GM13976 (cell line): ENCODE measurements at regions not wholly inside any gene's neighbourhood (a gene's known extent, or its start where the extent isn't known, plus 50 kb on each side); places are given as distances from the start of the nearest gene placed in this dataset.

Source experiments
- DNase-seq: peaks from one replicate; pipeline ENCODE4 v3.0.0; 2012; ENCODE audit warnings: low spot score
- CTCF ChIP-seq: IDR thresholded peaks from 2 replicates; pipeline ENCODE4 v1.5.1; 2012; ENCODE audit warnings: borderline replicate concordance, mild to moderate bottlenecking; ENCODE audit not compliant: insufficient read depth; ENCODE audit errors: extremely low read depth, missing control alignments, control extremely low read depth
- in situ Hi-C: fragments of 300-500 bp; cut with MboI; formaldehyde crosslinking; loops from one replicate; pipeline ENCODE4 v1.12.0; 2022; ENCODE audit warnings: low sequenced_read_pairs, mixed read lengths, inconsistent platforms; ENCODE audit not compliant: unreplicated experiment

- in situ Hi-C loops = no loop called here
- TF ChIP-seq CTCF = no peak
- DNase-seq = no peak
Observed at GRCh38 chr22:27154717-27155116, 497.3 kb downstream of the MIAT start.

- TF ChIP-seq CTCF = no peak
- no peak for DNase-seq
- in situ Hi-C loops = no loop called here
Observed at GRCh38 chr22:27156821-27157489, 499.6 kb downstream of the MIAT start.

DNA sequence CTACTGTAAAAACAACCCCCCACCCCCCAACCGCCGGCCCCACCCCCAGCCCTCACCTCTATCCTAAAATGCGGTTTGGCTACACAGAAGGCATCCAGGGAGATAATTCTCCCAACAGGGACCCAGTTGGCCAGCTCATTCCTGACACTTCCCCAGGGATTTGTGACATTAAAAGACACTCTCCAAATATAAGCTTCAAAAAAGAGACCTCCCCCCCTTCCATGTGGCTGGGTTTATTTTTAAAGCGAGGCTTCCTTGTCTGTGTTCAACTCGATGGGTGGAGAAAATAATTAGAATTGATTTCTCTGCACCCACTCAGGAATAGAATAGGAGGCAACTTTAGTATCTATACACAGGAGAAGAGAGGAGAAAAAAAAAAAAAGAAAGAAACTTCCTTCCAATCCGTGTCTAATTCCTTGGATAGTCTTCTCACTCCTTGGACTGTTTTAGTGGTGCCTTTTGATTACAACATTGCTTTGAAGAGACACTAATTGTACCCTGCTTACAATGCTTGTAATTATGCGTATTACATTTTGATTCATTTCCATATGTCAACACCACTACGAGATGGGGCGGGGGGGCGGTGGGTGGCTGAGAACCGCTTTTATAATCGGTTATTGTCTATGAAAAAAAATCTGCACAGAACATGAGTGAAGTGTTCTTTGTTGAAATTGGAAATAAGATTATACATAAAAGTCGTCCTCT, 500.4 kb downstream of the MIAT start:
- DNase-seq = no peak
- no peak for TF ChIP-seq CTCF
- in situ Hi-C loops = no loop called here

GRCh38 chr22:27159016-27159415, 501.6 kb downstream of the MIAT start:
- no peak for TF ChIP-seq CTCF
- in situ Hi-C loops = no loop called here
- DNase-seq = no peak

- in situ Hi-C loops = no loop called here
- no peak for DNase-seq
- TF ChIP-seq CTCF = no peak
Observed at GRCh38 chr22:27159716-27160295, 502.4 kb downstream of the MIAT start.

GRCh38 chr22:27163162-27164137, 506.1 kb downstream of the MIAT start:
- DNase-seq = no peak
- in situ Hi-C loops = no loop called here
- TF ChIP-seq CTCF = no peak
